T-cell (primary cell): ENCODE measurements at regions not wholly inside any gene's neighbourhood (a gene's known extent, or its start where the extent isn't known, plus 50 kb on each side); places are given as distances from the start of the nearest gene placed in this dataset.

Source experiments
- ATAC-seq, 4 experiments: fragments of 200-7000 bp in 3 of 4; fragments of 150-1000 bp in 1 of 4; cut with Tn5 transposase; replicated peaks in 1 of 4; 1 replicate in 3 of 4; 2 replicates in 1 of 4; pipeline ENCODE4 v1.10.0; 2021; ENCODE audit warnings: moderate library complexity in 3 of 4, mild to moderate bottlenecking in 2 of 4, moderate number of reproducible peaks in 1 of 4
- CTCF ChIA-PET, 2 donors: fragments of 300-600 bp; sonication (Branson Sonifier 250); formaldehyde crosslinking; loops; one replicate each; lab custom pipeline; 2022; ENCODE audit warnings: antibody characterized with exemption in 2 of 2; lab: Charles Lee
- POLR2A ChIA-PET, 2 donors: fragments of 300-600 bp; sonication (Branson Sonifier 250); formaldehyde crosslinking; loops; one replicate each; lab custom pipeline; 2022; ENCODE audit warnings: antibody characterized with exemption in 2 of 2; lab: Charles Lee
- DNase-seq, 35 experiments: peaks; one replicate each; pipeline versions ENCODE4 v3.0.0 to v3.0.0-alpha.2; 2013 to 2023
- H3K27ac ChIP-seq: one replicate; pipeline ENCODE4 v1.5.1; 2013; ENCODE audit warnings: low read length
- H3K27me3 ChIP-seq, 2 experiments: replicated peaks in 1 of 2; 1 replicate in 1 of 2; 2 replicates in 1 of 2; pipeline versions ENCODE4 v1.6.1 to v1.7.0; 2013; ENCODE audit warnings: low read length in 1 of 2, mixed read lengths in 1 of 2; ENCODE audit not compliant: control insufficient read depth in 2 of 2, insufficient read depth in 2 of 2; ENCODE audit errors: extremely low read depth in 1 of 2
- H3K36me3 ChIP-seq, 2 donors: 1 replicate in 1 of 2; 2 replicates in 1 of 2; pipeline versions ENCODE4 v1.6.1 to v1.7.0; 2013; ENCODE audit warnings: low read length in 1 of 2; ENCODE audit not compliant: control insufficient read depth in 2 of 2, insufficient read depth in 1 of 2; ENCODE audit errors: extremely low read depth in 1 of 2
- H3K4me1 ChIP-seq, 2 experiments: 1 replicate in 1 of 2; 2 replicates in 1 of 2; pipeline versions ENCODE4 v1.6.1 to v1.7.0; 2013; ENCODE audit warnings: low read length in 2 of 2, mixed read lengths in 1 of 2; ENCODE audit not compliant: insufficient read depth in 2 of 2, control insufficient read depth in 1 of 2; ENCODE audit errors: extremely low read depth in 1 of 2
- H3K4me3 ChIP-seq, 2 donors: 1 replicate in 1 of 2; 2 replicates in 1 of 2; pipeline versions ENCODE4 v1.5.1 to v1.7.0; 2013; ENCODE audit warnings: mild to moderate bottlenecking in 2 of 2, low read length in 1 of 2, moderate library complexity in 1 of 2; ENCODE audit not compliant: control insufficient read depth in 1 of 2; ENCODE audit errors: extremely low read depth in 1 of 2
- H3K9me3 ChIP-seq: 2 replicates; pipeline ENCODE4 v1.7.0; 2013
- H3K27ac Mint-ChIP-seq, 2 donors: one replicate each; pipeline ENCODE4 v1.8.0; 2020 to 2021; ENCODE audit warnings: mild to moderate bottlenecking in 2 of 2, mixed read lengths in 2 of 2
- H3K27me3 Mint-ChIP-seq, 2 donors: one replicate each; pipeline ENCODE4 v1.8.0; 2021 to 2022; ENCODE audit warnings: mixed read lengths in 2 of 2
- H3K36me3 Mint-ChIP-seq: one replicate; pipeline ENCODE4 v1.8.0; 2021; ENCODE audit warnings: mixed read lengths
- H3K4me1 Mint-ChIP-seq, 3 donors: one replicate each; pipeline ENCODE4 v1.8.0; 2020 to 2022; ENCODE audit warnings: mixed read lengths in 3 of 3, mild to moderate bottlenecking in 1 of 3
- H3K4me3 Mint-ChIP-seq, 3 donors: one replicate each; pipeline ENCODE4 v1.8.0; 2020 to 2022; ENCODE audit warnings: mild to moderate bottlenecking in 3 of 3, mixed read lengths in 3 of 3, moderate library complexity in 3 of 3
- H3K9me3 Mint-ChIP-seq, 3 donors: one replicate each; pipeline ENCODE4 v1.8.0; 2020 to 2022; ENCODE audit warnings: mixed read lengths in 3 of 3
- WGBS: methylation state at CpG from one replicate; pipeline ENCODE4 v1.1.5; 2013; ENCODE audit warnings: missing lambda C conversion rate; ENCODE audit not compliant: insufficient coverage; 5-methylcytosine and 5-hydroxymethylcytosine counted together

DNA sequence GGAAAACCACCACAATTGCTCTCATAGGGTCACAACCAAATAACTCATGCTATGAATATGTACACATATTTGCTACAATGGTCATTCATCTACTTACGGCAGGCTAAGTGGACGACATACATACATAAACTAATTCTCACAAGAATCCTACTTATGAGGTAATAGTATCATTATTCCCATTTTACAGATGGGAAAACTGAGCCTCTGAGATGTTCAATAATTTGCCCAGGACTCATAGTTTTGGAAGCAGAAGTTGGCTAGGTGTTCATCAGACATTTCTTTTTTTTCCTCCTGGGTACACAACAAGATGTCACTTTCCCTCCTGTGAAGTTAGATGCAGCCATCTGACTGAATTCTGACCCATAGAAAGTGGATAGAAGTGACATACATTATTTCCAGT lies 89.0 kb upstream of the PKDCC start:
- H3K4me3 ChIP-seq = no peak overlapping the region
- Mint-ChIP-seq H3K4me1 (peaks cover 0 to 2% (median 0%) of the 10 kb centered on the region in 3 donors), H3K27ac (no peak overlapping the region), H3K36me3 (no peaks in the 10 kb centered on the region), H3K4me3 (no peak overlapping the region), H3K27me3 (peaks cover 8 to 17% of the 10 kb centered on the region in 2 donors), H3K9me3 (no peaks in the 10 kb centered on the region)
- no peaks in the 10 kb centered on the region for H3K9me3 ChIP-seq
- no peak for ATAC-seq
- H3K27me3 ChIP-seq = peaks cover 0 to 5% of the 10 kb centered on the region in 2 experiments
- H3K4me1 ChIP-seq = no peaks in the 10 kb centered on the region
- DNase-seq = no peak
- no CpG with 5 or more reads among the region's 2 CpGs for WGBS
- POLR2A ChIA-PET = no interaction called here
- no peaks in the 10 kb centered on the region for H3K36me3 ChIP-seq
- no peak overlapping the region for H3K27ac ChIP-seq
- CTCF ChIA-PET = no interaction called here

GRCh38 chr2:41959760-41960159 lies 88.1 kb upstream of the PKDCC start:
- Mint-ChIP-seq H3K4me3 (no peak overlapping the region), H3K27ac (no peak overlapping the region), H3K27me3 (peaks cover 8 to 17% of the 10 kb centered on the region in 2 donors), H3K36me3 (no peaks in the 10 kb centered on the region), H3K9me3 (no peaks in the 10 kb centered on the region), H3K4me1 (no peaks in the 10 kb centered on the region)
- ChIA-PET CTCF (no interaction called here), POLR2A (no interaction called here)
- DNase-seq = no peak
- no peak for ATAC-seq
- WGBS = no CpG with 5 or more reads among the region's 2 CpGs
- Histone ChIP-seq H3K4me3 (no peak overlapping the region), H3K36me3 (no peaks in the 10 kb centered on the region), H3K9me3 (no peaks in the 10 kb centered on the region), H3K27me3 (peaks cover 0 to 5% of the 10 kb centered on the region in 2 experiments), H3K4me1 (no peaks in the 10 kb centered on the region), H3K27ac (no peak overlapping the region)

- Histone ChIP-seq H3K4me3 (no peak overlapping the region), H3K27ac (no peak overlapping the region), H3K27me3 (no peaks in the 10 kb centered on the region), H3K9me3 (no peaks in the 10 kb centered on the region), H3K4me1 (no peaks in the 10 kb centered on the region), H3K36me3 (no peaks in the 10 kb centered on the region)
- Mint-ChIP-seq H3K36me3 (no peaks in the 10 kb centered on the region), H3K4me3 (no peak overlapping the region), H3K4me1 (no peaks in the 10 kb centered on the region), H3K27ac (no peak overlapping the region), H3K27me3 (peaks cover 9 to 10% of the 10 kb centered on the region in 2 donors), H3K9me3 (no peaks in the 10 kb centered on the region)
- POLR2A ChIA-PET = no interaction called here
- DNase-seq (no peak), ATAC-seq (no peak)
- WGBS = 60% methylated on average over 1 of the region's 5 CpGs
- CTCF ChIA-PET = no interaction called here
These were observed 84.7 kb upstream of the PKDCC start for GRCh38 chr2:41962922-41963622.

DNA sequence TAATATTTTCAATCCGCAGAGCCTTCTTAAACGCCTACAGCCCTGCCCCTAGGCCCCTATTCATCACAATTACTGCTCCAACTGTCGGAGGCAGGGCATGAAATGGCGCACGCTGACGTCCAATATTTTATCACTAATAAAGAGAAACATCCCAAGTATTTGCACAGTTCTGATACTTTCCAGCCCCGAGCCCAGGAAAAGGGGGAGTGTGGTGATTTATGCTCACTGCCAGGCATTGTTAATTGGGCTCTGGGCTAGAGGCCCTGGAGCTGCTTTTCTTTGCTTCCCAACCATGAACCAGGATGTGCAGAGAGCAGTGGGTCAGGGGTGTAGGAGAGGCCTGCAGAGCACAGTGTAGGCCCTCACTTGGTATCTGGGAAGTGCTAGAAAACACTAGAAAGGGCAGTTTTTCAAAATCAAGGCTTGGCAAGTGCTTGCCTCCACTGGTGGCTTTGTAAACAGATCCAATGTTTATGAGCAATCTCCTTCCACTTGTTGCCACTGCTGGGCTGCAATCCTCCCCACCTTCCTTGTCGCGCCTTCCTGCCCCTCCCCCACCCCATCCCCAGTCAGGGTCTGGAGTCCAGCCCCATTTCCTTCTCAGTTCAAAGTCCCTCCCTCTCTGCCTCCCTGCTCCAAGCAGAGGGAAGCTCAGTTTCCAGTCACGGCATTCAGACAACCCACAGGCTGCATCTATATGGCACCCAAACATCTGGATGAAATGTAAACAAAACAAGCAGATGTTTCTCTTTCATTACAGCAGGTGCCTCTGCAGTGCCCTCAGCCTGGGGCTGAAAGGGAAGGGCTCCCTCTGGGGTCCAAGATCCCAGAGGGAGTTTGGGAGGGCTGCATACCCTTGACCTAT lies 83.9 kb upstream of the PKDCC start:
- Mint-ChIP-seq H3K4me1 (no peaks in the 10 kb centered on the region), H3K27me3 (peaks cover 9 to 10% of the 10 kb centered on the region in 2 donors), H3K27ac (no peak overlapping the region), H3K9me3 (no peaks in the 10 kb centered on the region), H3K36me3 (no peaks in the 10 kb centered on the region), H3K4me3 (no peak overlapping the region)
- DNase-seq = no peak
- no peak for ATAC-seq
- Histone ChIP-seq H3K4me3 (no peak overlapping the region), H3K27ac (no peak overlapping the region), H3K36me3 (no peaks in the 10 kb centered on the region), H3K27me3 (no peaks in the 10 kb centered on the region), H3K4me1 (no peaks in the 10 kb centered on the region), H3K9me3 (no peaks in the 10 kb centered on the region)
- 93% methylated on average over 6 of the region's 10 CpGs for WGBS
- ChIA-PET CTCF (no interaction called here), POLR2A (no interaction called here)

GRCh38 chr2:41965173-41965908 lies 82.5 kb upstream of the PKDCC start:
- no peak overlapping the region for H3K27ac ChIP-seq
- no peaks in the 10 kb centered on the region for H3K4me1 ChIP-seq
- Mint-ChIP-seq H3K4me3 (no peak overlapping the region), H3K4me1 (no peaks in the 10 kb centered on the region), H3K27me3 (peaks cover 6 to 12% of the 10 kb centered on the region in 2 donors), H3K9me3 (no peaks in the 10 kb centered on the region), H3K27ac (no peak overlapping the region), H3K36me3 (no peaks in the 10 kb centered on the region)
- POLR2A ChIA-PET = no interaction called here
- DNase-seq = no peak
- no peak for ATAC-seq
- no peaks in the 10 kb centered on the region for H3K9me3 ChIP-seq
- H3K36me3 ChIP-seq = no peaks in the 10 kb centered on the region
- 83% methylated on average over 5 of the region's 5 CpGs for WGBS
- CTCF ChIA-PET = no interaction called here
- no peaks in the 10 kb centered on the region for H3K27me3 ChIP-seq
- no peak overlapping the region for H3K4me3 ChIP-seq

DNA sequence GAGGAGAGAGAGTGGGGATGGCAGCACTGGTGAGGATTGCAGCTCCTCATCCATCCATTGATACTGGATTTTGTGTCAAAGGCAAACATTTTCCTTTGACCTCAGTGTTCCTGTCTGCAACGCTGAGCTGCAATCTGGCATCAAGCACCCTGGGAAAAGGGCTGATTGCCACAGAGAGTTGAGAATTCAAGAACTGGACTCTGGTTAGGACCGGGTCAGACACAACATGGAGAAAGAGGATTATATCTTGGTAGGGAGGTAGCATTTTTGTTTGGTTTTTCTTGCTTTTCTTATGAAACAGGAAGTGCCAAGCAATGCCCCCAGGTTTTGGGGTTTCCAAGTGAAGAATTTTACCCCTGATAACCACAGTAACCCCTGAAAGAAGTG lies 81.9 kb upstream of the PKDCC start:
- no peak overlapping the region for H3K4me3 ChIP-seq
- ATAC-seq (no peak), DNase-seq (no peak)
- H3K27me3 Mint-ChIP-seq = peaks cover 6 to 9% of the 10 kb centered on the region in 2 donors
- H3K36me3 ChIP-seq = no peaks in the 10 kb centered on the region
- H3K4me1 Mint-ChIP-seq = no peaks in the 10 kb centered on the region
- POLR2A ChIA-PET = no interaction called here
- H3K9me3 ChIP-seq = no peaks in the 10 kb centered on the region
- H3K27ac ChIP-seq = no peak overlapping the region
- H3K9me3 Mint-ChIP-seq = no peaks in the 10 kb centered on the region
- CTCF ChIA-PET = no interaction called here
- H3K36me3 Mint-ChIP-seq = no peaks in the 10 kb centered on the region
- no peaks in the 10 kb centered on the region for H3K4me1 ChIP-seq
- no peaks in the 10 kb centered on the region for H3K27me3 ChIP-seq
- no peak overlapping the region for H3K4me3 Mint-ChIP-seq
- no peak overlapping the region for H3K27ac Mint-ChIP-seq
- 51% methylated on average over 2 of the region's 2 CpGs for WGBS
